Epithelial cell of esophagus (primary cell): ENCODE measurements at regions not wholly inside any gene's neighbourhood (a gene's known extent, or its start where the extent isn't known, plus 50 kb on each side); places are given as distances from the start of the nearest gene placed in this dataset.
"Not testable (repeated sequence)": the region's sequence is repeated elsewhere in the genome, so short reads cannot be mapped to it uniquely, and the experiment has no call there.

ENCODE experiments used
- DNase-seq: peaks from one replicate; pipeline ENCODE4 v3.0.0; 2010; ENCODE audit warnings: low read depth
- H3K4me3 ChIP-seq: 2 replicates; pipeline ENCODE4 v1.5.1; 2011; ENCODE audit warnings: mild to moderate bottlenecking, low read length, control low read depth
- CTCF ChIP-seq: IDR thresholded peaks from 2 replicates; pipeline ENCODE4 v1.5.1; 2011; ENCODE audit warnings: low read depth, mild to moderate bottlenecking, low read length, control low read depth, inconsistent platforms; ENCODE audit not compliant: insufficient read depth; ENCODE audit errors: missing control alignments

GRCh38 chr10:52952391-52953055, 179.9 kb upstream of the MBL2 start:
- no peak overlapping the region for H3K4me3 ChIP-seq
- no peak for DNase-seq
- TF ChIP-seq CTCF: no peak

GRCh38 chr10:52951824-52952223, 179.2 kb upstream of the MBL2 start:
- no peak overlapping the region for H3K4me3 ChIP-seq
- DNase-seq: peak; percentile 61
- TF ChIP-seq CTCF: peak; percentile 46

- peak; percentile 14 for TF ChIP-seq CTCF
- no peak for DNase-seq
- H3K4me3 ChIP-seq: no peak overlapping the region
These were observed 178.0 kb upstream of the MBL2 start for GRCh38 chr10:52950578-52950977.

GRCh38 chr10:52949899-52950298, 177.3 kb upstream of the MBL2 start:
- TF ChIP-seq CTCF: peak; percentile 25
- no peak overlapping the region for H3K4me3 ChIP-seq
- DNase-seq: no peak

GRCh38 chr10:52946486-52946885, 173.9 kb upstream of the MBL2 start:
- H3K4me3 ChIP-seq: no peak overlapping the region
- TF ChIP-seq CTCF: no peak
- no peak for DNase-seq

- DNase-seq: peak; percentile 48
- not testable (repeated sequence) for H3K4me3 ChIP-seq
These were observed 172.9 kb upstream of the MBL2 start for GRCh38 chr10:52945521-52945920.

GRCh38 chr10:52940921-52941320, 168.3 kb upstream of the MBL2 start:
- peak; percentile 9 for DNase-seq
- H3K4me3 ChIP-seq: no peak overlapping the region
- TF ChIP-seq CTCF: no peak

GRCh38 chr10:52939894-52940293, 167.3 kb upstream of the MBL2 start:
- no peak for TF ChIP-seq CTCF
- H3K4me3 ChIP-seq: no peak overlapping the region
- no peak for DNase-seq
